Endothelial cell of hepatic sinusoid (primary cell): ENCODE measurements at regions not wholly inside any gene's neighbourhood (a gene's known extent, or its start where the extent isn't known, plus 50 kb on each side); places are given as distances from the start of the nearest gene placed in this dataset.
"Not testable (repeated sequence)": the region's sequence is repeated elsewhere in the genome, so short reads cannot be mapped to it uniquely, and the experiment has no call there.

Experiments
- in situ Hi-C: cut with HindIII; loops from 2 replicates; pipeline ENCODE4 v1.10.0; 2017; ENCODE audit warnings: low sequenced_read_pairs

GRCh38 chr3:153885359-153885758, 235.8 kb upstream of the ARHGEF26 start:
- in situ Hi-C loops, result no loop called here

GRCh38 chr3:153889905-153890334, 231.3 kb upstream of the ARHGEF26 start:
- in situ Hi-C loops, result no loop called here

- in situ Hi-C loops, result no loop called here
Measured at GRCh38 chr3:153892126-153892525, 229.1 kb upstream of the ARHGEF26 start.

GRCh38 chr3:153894857-153895256, 226.3 kb upstream of the ARHGEF26 start:
- in situ Hi-C loops, result no loop called here

GRCh38 chr3:153896197-153896596, 225.0 kb upstream of the ARHGEF26 start:
- in situ Hi-C loops, result no loop called here

GRCh38 chr3:153897025-153897723, 224.0 kb upstream of the ARHGEF26 start:
- in situ Hi-C loops, result no loop called here

- in situ Hi-C loops, result no loop called here
Measured at GRCh38 chr3:153897842-153898241, 223.3 kb upstream of the ARHGEF26 start.

GRCh38 chr3:153901152-153901551, 220.0 kb upstream of the ARHGEF26 start:
- in situ Hi-C loops, result no loop called here

GRCh38 chr3:153901991-153902390, 219.2 kb upstream of the ARHGEF26 start:
- in situ Hi-C loops, result no loop called here

- in situ Hi-C loops, result no loop called here
Measured at GRCh38 chr3:153903430-153903829, 217.8 kb upstream of the ARHGEF26 start.

- in situ Hi-C loops, result no loop called here
Measured at GRCh38 chr3:153906366-153906765, 214.8 kb upstream of the ARHGEF26 start.

- in situ Hi-C loops, result no loop called here
Measured at GRCh38 chr3:153910387-153910786, 210.8 kb upstream of the ARHGEF26 start.

GRCh38 chr3:153911116-153911515, 210.1 kb upstream of the ARHGEF26 start:
- in situ Hi-C loops, result no loop called here

GRCh38 chr3:153919773-153920172, 201.4 kb upstream of the ARHGEF26 start:
- in situ Hi-C loops, result no loop called here

GRCh38 chr3:153921826-153922225, 199.4 kb upstream of the ARHGEF26 start:
- in situ Hi-C loops, result no loop called here

- in situ Hi-C loops, result no loop called here
Measured at GRCh38 chr3:153925841-153926514, 195.2 kb upstream of the ARHGEF26 start.

- in situ Hi-C loops, result no loop called here
Measured at GRCh38 chr3:153927107-153927506, 194.1 kb upstream of the ARHGEF26 start.

- in situ Hi-C loops, result no loop called here
Measured at GRCh38 chr3:153928851-153929250, 192.3 kb upstream of the ARHGEF26 start.

GRCh38 chr3:153933481-153933880, 187.7 kb upstream of the ARHGEF26 start:
- in situ Hi-C loops, result not testable (repeated sequence)

GRCh38 chr3:153944084-153944483, 177.1 kb upstream of the ARHGEF26 start:
- in situ Hi-C loops, result no loop called here

- in situ Hi-C loops, result no loop called here
Measured at GRCh38 chr3:153951276-153951675, 169.9 kb upstream of the ARHGEF26 start.

GRCh38 chr3:153952091-153952490, 169.1 kb upstream of the ARHGEF26 start:
- in situ Hi-C loops, result no loop called here
